Panc1 (cell line): ENCODE measurements at regions not wholly inside any gene's neighbourhood (a gene's known extent, or its start where the extent isn't known, plus 50 kb on each side); places are given as distances from the start of the nearest gene placed in this dataset.

Experiments
- POLR2AphosphoS5 ChIP-seq: IDR thresholded peaks from 2 replicates; pipeline ENCODE4 v1.6.1; 2012; ENCODE audit warnings: mild to moderate bottlenecking, low read depth, low read length, moderate library complexity
- SIN3A ChIP-seq: IDR thresholded peaks from 2 replicates; pipeline ENCODE4 v1.6.1; 2012; ENCODE audit warnings: low read depth, mild to moderate bottlenecking, low read length, moderate library complexity, borderline replicate concordance; ENCODE audit not compliant: insufficient read depth
- TCF7L2 ChIP-seq: IDR thresholded peaks from 2 replicates; pipeline ENCODE4 v1.6.1; 2011; ENCODE audit warnings: mild to moderate bottlenecking, low read depth, low read length, inconsistent platforms
- TF ChIP-seq, protein P1 (sequence below): fragments of 450-650 bp; IDR thresholded peaks from 2 replicates; pipeline ENCODE4 v1.5.1; 2017; ENCODE audit warnings: mild to moderate bottlenecking
- TF ChIP-seq, protein P2 (sequence below), 2 experiments: IDR thresholded peaks; 2 replicates each; pipeline ENCODE4 v1.6.1; 2011 to 2012; ENCODE audit warnings: low read depth in 2 of 2, control low read depth in 1 of 2, low read length in 1 of 2, mild to moderate bottlenecking in 1 of 2, moderate library complexity in 1 of 2; ENCODE audit not compliant: insufficient read depth in 1 of 2

DNA sequence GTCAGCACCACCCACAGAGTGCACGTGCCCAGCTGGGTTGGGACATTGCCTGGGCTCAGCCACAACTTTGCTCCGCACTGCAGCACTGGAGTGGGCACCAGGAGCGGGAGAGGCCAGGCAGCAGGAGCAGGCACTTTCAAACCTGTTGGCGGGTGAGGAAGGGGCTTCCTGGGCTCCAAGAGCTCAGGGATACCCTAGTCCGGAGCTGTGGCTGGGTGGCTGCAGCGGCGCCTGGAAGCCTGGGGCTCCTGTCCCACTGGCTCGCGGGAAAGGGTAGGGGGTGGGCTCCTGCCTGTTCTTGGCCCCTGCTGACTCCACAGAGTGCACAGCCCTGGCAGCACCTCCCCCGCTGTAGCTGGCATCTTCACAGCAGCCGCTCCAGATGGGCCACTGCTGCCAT is 417.6 kb upstream of the RGMA start:
- TF ChIP-seq, protein P1, sequence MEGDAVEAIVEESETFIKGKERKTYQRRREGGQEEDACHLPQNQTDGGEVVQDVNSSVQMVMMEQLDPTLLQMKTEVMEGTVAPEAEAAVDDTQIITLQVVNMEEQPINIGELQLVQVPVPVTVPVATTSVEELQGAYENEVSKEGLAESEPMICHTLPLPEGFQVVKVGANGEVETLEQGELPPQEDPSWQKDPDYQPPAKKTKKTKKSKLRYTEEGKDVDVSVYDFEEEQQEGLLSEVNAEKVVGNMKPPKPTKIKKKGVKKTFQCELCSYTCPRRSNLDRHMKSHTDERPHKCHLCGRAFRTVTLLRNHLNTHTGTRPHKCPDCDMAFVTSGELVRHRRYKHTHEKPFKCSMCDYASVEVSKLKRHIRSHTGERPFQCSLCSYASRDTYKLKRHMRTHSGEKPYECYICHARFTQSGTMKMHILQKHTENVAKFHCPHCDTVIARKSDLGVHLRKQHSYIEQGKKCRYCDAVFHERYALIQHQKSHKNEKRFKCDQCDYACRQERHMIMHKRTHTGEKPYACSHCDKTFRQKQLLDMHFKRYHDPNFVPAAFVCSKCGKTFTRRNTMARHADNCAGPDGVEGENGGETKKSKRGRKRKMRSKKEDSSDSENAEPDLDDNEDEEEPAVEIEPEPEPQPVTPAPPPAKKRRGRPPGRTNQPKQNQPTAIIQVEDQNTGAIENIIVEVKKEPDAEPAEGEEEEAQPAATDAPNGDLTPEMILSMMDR: no peak
- no peak for TF ChIP-seq POLR2AphosphoS5
- no peak for TF ChIP-seq TCF7L2
- TF ChIP-seq, protein P2, sequence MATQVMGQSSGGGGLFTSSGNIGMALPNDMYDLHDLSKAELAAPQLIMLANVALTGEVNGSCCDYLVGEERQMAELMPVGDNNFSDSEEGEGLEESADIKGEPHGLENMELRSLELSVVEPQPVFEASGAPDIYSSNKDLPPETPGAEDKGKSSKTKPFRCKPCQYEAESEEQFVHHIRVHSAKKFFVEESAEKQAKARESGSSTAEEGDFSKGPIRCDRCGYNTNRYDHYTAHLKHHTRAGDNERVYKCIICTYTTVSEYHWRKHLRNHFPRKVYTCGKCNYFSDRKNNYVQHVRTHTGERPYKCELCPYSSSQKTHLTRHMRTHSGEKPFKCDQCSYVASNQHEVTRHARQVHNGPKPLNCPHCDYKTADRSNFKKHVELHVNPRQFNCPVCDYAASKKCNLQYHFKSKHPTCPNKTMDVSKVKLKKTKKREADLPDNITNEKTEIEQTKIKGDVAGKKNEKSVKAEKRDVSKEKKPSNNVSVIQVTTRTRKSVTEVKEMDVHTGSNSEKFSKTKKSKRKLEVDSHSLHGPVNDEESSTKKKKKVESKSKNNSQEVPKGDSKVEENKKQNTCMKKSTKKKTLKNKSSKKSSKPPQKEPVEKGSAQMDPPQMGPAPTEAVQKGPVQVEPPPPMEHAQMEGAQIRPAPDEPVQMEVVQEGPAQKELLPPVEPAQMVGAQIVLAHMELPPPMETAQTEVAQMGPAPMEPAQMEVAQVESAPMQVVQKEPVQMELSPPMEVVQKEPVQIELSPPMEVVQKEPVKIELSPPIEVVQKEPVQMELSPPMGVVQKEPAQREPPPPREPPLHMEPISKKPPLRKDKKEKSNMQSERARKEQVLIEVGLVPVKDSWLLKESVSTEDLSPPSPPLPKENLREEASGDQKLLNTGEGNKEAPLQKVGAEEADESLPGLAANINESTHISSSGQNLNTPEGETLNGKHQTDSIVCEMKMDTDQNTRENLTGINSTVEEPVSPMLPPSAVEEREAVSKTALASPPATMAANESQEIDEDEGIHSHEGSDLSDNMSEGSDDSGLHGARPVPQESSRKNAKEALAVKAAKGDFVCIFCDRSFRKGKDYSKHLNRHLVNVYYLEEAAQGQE (IDR thresholded peaks at IDR 0.05; ENCODE audit: insufficient read depth in 1 of 2, low read depth in 2 of 2, low read length in 1 of 2): no peak
- no peak for TF ChIP-seq SIN3A
